ENCODE measurements at regions not wholly inside any gene's neighbourhood (a gene's known extent, or its start where the extent isn't known, plus 50 kb on each side); places are given as distances from the start of the nearest gene placed in this dataset.

GRCh38 chr4:29972121-29972520, 748.0 kb upstream of the PCDH7 start:
- H3K9me3 Mint-ChIP-seq: peaks cover 2% of the 10 kb centered on the region
- TF ChIP-seq CTCF (conservative IDR thresholded peaks at IDR 0.05): no peak
- no peak overlapping the region for H3K4me3 Mint-ChIP-seq
- H3K27me3 Mint-ChIP-seq (ENCODE audit: low read depth): no peaks in the 10 kb centered on the region
- no peaks in the 10 kb centered on the region for H3K4me1 Mint-ChIP-seq
- H3K36me3 Mint-ChIP-seq (ENCODE audit: low read depth): no peaks in the 10 kb centered on the region
- no peak overlapping the region for H3K27ac Mint-ChIP-seq (ENCODE audit: unreplicated experiment)
- no peak for DNase-seq (ENCODE audit: low read depth, low spot score)

- Mint-ChIP-seq H3K4me3 (no peak overlapping the region), H3K27me3 (ENCODE audit: low read depth) (no peaks in the 10 kb centered on the region), H3K36me3 (ENCODE audit: low read depth) (no peaks in the 10 kb centered on the region), H3K4me1 (no peaks in the 10 kb centered on the region), H3K9me3 (no peaks in the 10 kb centered on the region), H3K27ac (ENCODE audit: unreplicated experiment) (no peak overlapping the region)
- no peak for TF ChIP-seq CTCF (conservative IDR thresholded peaks at IDR 0.05)
- DNase-seq (ENCODE audit: low read depth, low spot score): no peak
Observed at GRCh38 chr4:29983890-29984289, 736.3 kb upstream of the PCDH7 start.

GRCh38 chr4:30001628-30002027, 718.5 kb upstream of the PCDH7 start:
- Mint-ChIP-seq H3K4me1 (no peaks in the 10 kb centered on the region), H3K9me3 (no peaks in the 10 kb centered on the region), H3K36me3 (ENCODE audit: low read depth) (no peaks in the 10 kb centered on the region), H3K27ac (ENCODE audit: unreplicated experiment) (no peak overlapping the region), H3K27me3 (ENCODE audit: low read depth) (no peaks in the 10 kb centered on the region), H3K4me3 (no peak overlapping the region)
- TF ChIP-seq CTCF (conservative IDR thresholded peaks at IDR 0.05): no peak
- no peak for DNase-seq (ENCODE audit: low read depth, low spot score)

- no peak for DNase-seq (ENCODE audit: low read depth, low spot score)
- Mint-ChIP-seq H3K4me3 (no peak overlapping the region), H3K36me3 (ENCODE audit: low read depth) (no peaks in the 10 kb centered on the region), H3K9me3 (no peaks in the 10 kb centered on the region), H3K27me3 (ENCODE audit: low read depth) (no peaks in the 10 kb centered on the region), H3K4me1 (no peaks in the 10 kb centered on the region), H3K27ac (ENCODE audit: unreplicated experiment) (no peak overlapping the region)
- no peak for TF ChIP-seq CTCF (conservative IDR thresholded peaks at IDR 0.05)
Observed at GRCh38 chr4:30002341-30002740, 717.8 kb upstream of the PCDH7 start.

- no peaks in the 10 kb centered on the region for H3K27me3 Mint-ChIP-seq (ENCODE audit: low read depth)
- H3K36me3 Mint-ChIP-seq (ENCODE audit: low read depth): no peaks in the 10 kb centered on the region
- H3K4me1 Mint-ChIP-seq: no peaks in the 10 kb centered on the region
- H3K4me3 Mint-ChIP-seq: no peak overlapping the region
- peaks cover 3% of the 10 kb centered on the region for H3K9me3 Mint-ChIP-seq
- DNase-seq (ENCODE audit: low read depth, low spot score): no peak
- TF ChIP-seq CTCF (conservative IDR thresholded peaks at IDR 0.05): no peak
- H3K27ac Mint-ChIP-seq (ENCODE audit: unreplicated experiment): no peak overlapping the region
Observed at GRCh38 chr4:30005995-30006394, 714.2 kb upstream of the PCDH7 start.

- TF ChIP-seq CTCF (conservative IDR thresholded peaks at IDR 0.05): no peak
- Mint-ChIP-seq H3K9me3 (peaks cover 7% of the 10 kb centered on the region), H3K4me1 (no peaks in the 10 kb centered on the region), H3K36me3 (ENCODE audit: low read depth) (no peaks in the 10 kb centered on the region), H3K27me3 (ENCODE audit: low read depth) (no peaks in the 10 kb centered on the region), H3K4me3 (no peak overlapping the region), H3K27ac (ENCODE audit: unreplicated experiment) (no peak overlapping the region)
- DNase-seq (ENCODE audit: low read depth, low spot score): no peak
Observed at GRCh38 chr4:30024526-30024925, 695.6 kb upstream of the PCDH7 start.
